ENCODE measurements at regions not wholly inside any gene's neighbourhood (a gene's known extent, or its start where the extent isn't known, plus 50 kb on each side); places are given as distances from the start of the nearest gene placed in this dataset.

DNA sequence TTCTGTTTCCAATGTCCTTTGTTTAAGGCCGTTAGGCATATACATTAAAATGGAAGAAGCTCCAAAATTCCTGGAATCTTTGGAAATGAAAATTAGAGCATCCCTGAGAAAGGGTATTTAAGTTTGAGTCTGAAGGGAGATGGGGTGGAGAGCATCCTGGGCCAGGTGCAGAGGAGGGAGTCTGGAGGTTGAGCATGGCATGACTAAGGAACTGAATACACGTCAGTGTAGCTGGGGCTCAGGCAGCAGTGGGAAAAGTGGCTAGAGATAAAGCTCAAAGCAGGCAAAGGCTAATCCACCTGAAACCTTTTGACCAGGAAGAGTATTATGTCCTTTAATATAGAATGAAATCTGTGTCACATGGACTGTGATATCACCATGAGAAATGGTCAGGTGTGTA, 669.0 kb upstream of the RBFOX1 start:
- in situ Hi-C loops (cut with MboI; ENCODE audit: low sequenced_read_pairs) = no loop called here
- no peak overlapping the region for H2BK15ac ChIP-seq (ENCODE audit: low read depth, low read length)
- H3K9me3 ChIP-seq (ENCODE audit: control insufficient read depth, insufficient read depth, low read length) = peaks cover 7% of the 10 kb centered on the region
- intact Hi-C loops (cut with micrococcal nuclease) = no loop called here
- H3K9ac ChIP-seq (ENCODE audit: low read depth, low read length) = no peak overlapping the region
- ChIA-PET POLR2A (ENCODE audit: unreplicated experiment) (no interaction called here), CTCF (no interaction called here)
- TF ChIP-seq CEBPB (IDR thresholded peaks at IDR 0.05; ENCODE audit: low read depth, low read length) (no peak), RFX5 (IDR thresholded peaks at IDR 0.05; ENCODE audit: low read depth, low read length) (no peak), RAD21 (IDR thresholded peaks at IDR 0.05; ENCODE audit: low read length) (no peak), FOS (IDR thresholded peaks at IDR 0.05; ENCODE audit: low read depth, low read length) (no peak)
- dilution Hi-C loops (cut with HindIII; ENCODE audit: low sequenced_read_pairs, unreplicated experiment) = no loop called here
- H3K23ac ChIP-seq (ENCODE audit: low read depth, low read length) = no peak overlapping the region
- H2AK5ac ChIP-seq (ENCODE audit: low read depth, low read length) = no peak overlapping the region
- BruUV-seq (replicated peaks) = no TSS peak
- no peak overlapping the region for H3K4me3 ChIP-seq (ENCODE audit: insufficient read depth, low read depth, low read length)
- no peaks in the 10 kb centered on the region for H3K4me1 ChIP-seq (ENCODE audit: control insufficient read depth, insufficient read depth, low read length)
- no peak overlapping the region for H3K4me2 ChIP-seq (ENCODE audit: low read depth, low read length)
- no peak overlapping the region for H2BK20ac ChIP-seq (ENCODE audit: low read depth, low read length)
- H3K36me3 ChIP-seq (ENCODE audit: control insufficient read depth, insufficient read depth, low read length) = no peaks in the 10 kb centered on the region
- ATAC-seq (ENCODE audit: low read depth) = no peak
- no peaks in the 10 kb centered on the region for H3K9me1 ChIP-seq (ENCODE audit: insufficient read depth, low read length)
- 33% methylated on average over 1 of the region's 2 CpGs; no CpG with 5 or more reads in 1 of the 2 experiments for whole genome bisulfite sequencing, 2 experiments (ENCODE audit: extremely low coverage in 2 of 2, insufficient read length in 1 of 2)
- no peaks in the 10 kb centered on the region for H3K27me3 ChIP-seq (ENCODE audit: control insufficient read depth, insufficient read depth, low read length)
- no peak overlapping the region for H4K8ac ChIP-seq (ENCODE audit: low read depth in 2 of 2, low read length in 2 of 2)
- no peaks in the 10 kb centered on the region for H4K20me1 ChIP-seq (ENCODE audit: insufficient read depth, low read length)
- no peak overlapping the region for H2BK120ac ChIP-seq (ENCODE audit: low read depth, low read length)
- H2BK5ac ChIP-seq (ENCODE audit: low read depth, low read length, poor library complexity, severe bottlenecking) = no peak overlapping the region
- H3K14ac ChIP-seq (replicated peaks; ENCODE audit: low read depth, low read length) = no peak overlapping the region
- no peak overlapping the region for H2AK9ac ChIP-seq (replicated peaks; ENCODE audit: low read depth, low read length, poor library complexity)
- no peak overlapping the region for H2AFZ ChIP-seq (replicated peaks; ENCODE audit: low read length, poor library complexity)
- no peak for DNase-seq
- no peak overlapping the region for H3K27ac ChIP-seq (ENCODE audit: insufficient read depth, low read length)
- no peak overlapping the region for H3K4ac ChIP-seq (ENCODE audit: low read depth, low read length)
- H3K56ac ChIP-seq (ENCODE audit: extremely low read depth, insufficient read depth, low read length) = no peak overlapping the region
- no peak overlapping the region for H4K5ac ChIP-seq (ENCODE audit: low read depth, low read length)
- no peak overlapping the region for H4K91ac ChIP-seq (ENCODE audit: insufficient read depth, low read depth, low read length)
- H3K18ac ChIP-seq (ENCODE audit: low read depth, low read length) = no peak overlapping the region
- H3K79me1 ChIP-seq (ENCODE audit: low read depth in 1 of 2, low read length in 2 of 2) = no peaks in the 10 kb centered on the region
